ENCODE measurements at regions not wholly inside any gene's neighbourhood (a gene's known extent, or its start where the extent isn't known, plus 50 kb on each side); places are given as distances from the start of the nearest gene placed in this dataset.

DNA sequence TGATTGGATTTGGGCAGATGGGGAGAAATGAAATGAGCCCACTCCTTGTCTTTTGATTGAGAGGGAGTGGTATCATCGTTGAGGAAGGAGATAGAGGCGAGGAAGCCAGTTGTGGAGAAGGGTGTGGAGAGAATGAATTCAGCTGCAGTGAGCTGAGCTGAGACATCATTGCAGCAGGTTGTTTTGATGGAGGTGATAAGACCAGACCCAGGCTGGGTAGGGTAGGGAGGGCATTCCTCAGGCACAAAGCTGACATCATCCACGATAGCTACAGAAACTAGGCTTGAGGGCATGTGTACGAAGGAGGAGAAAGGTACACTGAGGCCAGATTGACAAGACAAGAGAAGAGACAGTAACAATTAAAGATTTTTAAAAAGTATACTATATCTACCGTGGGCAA is 1500.9 kb upstream of the SLC10A2 start:
- DNase-seq (no peak), ATAC-seq (no peak)
- Histone ChIP-seq H3K4me3 (no peak overlapping the region), H3K4me1 (no peaks in the 10 kb centered on the region), H3K27me3 (ENCODE audit: low read depth) (no peaks in the 10 kb centered on the region), H3K27ac (no peak overlapping the region), H3K9me3 (no peaks in the 10 kb centered on the region), H3K36me3 (no peaks in the 10 kb centered on the region)
- TF ChIP-seq, protein P1, sequence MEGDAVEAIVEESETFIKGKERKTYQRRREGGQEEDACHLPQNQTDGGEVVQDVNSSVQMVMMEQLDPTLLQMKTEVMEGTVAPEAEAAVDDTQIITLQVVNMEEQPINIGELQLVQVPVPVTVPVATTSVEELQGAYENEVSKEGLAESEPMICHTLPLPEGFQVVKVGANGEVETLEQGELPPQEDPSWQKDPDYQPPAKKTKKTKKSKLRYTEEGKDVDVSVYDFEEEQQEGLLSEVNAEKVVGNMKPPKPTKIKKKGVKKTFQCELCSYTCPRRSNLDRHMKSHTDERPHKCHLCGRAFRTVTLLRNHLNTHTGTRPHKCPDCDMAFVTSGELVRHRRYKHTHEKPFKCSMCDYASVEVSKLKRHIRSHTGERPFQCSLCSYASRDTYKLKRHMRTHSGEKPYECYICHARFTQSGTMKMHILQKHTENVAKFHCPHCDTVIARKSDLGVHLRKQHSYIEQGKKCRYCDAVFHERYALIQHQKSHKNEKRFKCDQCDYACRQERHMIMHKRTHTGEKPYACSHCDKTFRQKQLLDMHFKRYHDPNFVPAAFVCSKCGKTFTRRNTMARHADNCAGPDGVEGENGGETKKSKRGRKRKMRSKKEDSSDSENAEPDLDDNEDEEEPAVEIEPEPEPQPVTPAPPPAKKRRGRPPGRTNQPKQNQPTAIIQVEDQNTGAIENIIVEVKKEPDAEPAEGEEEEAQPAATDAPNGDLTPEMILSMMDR (IDR thresholded peaks at IDR 0.05), result no peak
- intact Hi-C loops (cut with DNase I), result no loop called here

DNA sequence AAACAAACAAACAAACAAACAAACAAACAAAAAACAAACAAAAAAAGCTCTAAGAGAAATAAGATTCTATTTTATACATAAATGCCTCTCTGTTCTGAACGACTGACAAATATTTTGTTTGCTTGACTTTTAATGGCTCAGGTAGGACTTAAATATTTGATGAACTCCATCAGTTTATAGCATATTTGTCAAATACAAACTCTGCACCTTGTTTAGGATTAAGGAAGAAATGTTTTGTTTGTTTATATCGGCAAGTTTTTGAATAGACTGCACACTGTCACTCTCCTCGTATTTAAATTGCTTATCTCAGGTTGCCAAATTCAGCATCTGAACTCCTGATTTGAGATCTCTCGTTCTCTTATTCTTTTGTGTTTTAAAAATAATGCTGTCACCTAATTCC is 1499.7 kb upstream of the SLC10A2 start:
- Histone ChIP-seq H3K27me3 (ENCODE audit: low read depth) (no peaks in the 10 kb centered on the region), H3K4me3 (no peak overlapping the region), H3K36me3 (no peaks in the 10 kb centered on the region), H3K27ac (no peak overlapping the region), H3K4me1 (no peaks in the 10 kb centered on the region), H3K9me3 (no peaks in the 10 kb centered on the region)
- TF ChIP-seq, protein P1 (IDR thresholded peaks at IDR 0.05), result no peak
- no peak for DNase-seq
- intact Hi-C loops (cut with DNase I), result no loop called here
- ATAC-seq, result no peak

DNA sequence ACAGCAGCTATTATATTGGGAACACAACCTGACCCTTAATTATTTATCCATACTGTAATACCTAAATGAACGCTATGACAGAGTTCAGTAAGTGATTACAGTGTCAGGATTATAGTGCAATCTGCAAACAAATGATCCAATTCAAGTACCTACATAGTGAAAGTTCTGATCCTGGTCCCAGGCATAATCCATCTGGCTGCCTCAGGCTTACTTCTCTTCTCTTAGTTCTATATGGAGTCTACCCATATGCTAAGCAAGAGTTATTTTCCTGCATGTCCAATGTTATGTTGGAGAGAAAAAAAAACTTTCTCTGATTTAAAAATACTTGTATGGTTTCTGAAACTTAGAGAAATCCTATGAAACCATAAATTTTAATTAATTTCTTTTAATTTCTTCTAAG is 1487.7 kb upstream of the SLC10A2 start:
- no peaks in the 10 kb centered on the region for H3K9me3 ChIP-seq
- H3K36me3 ChIP-seq, result no peaks in the 10 kb centered on the region
- no peaks in the 10 kb centered on the region for H3K4me1 ChIP-seq
- H3K27ac ChIP-seq, result no peak overlapping the region
- TF ChIP-seq, protein P1 (IDR thresholded peaks at IDR 0.05), result no peak
- no peaks in the 10 kb centered on the region for H3K27me3 ChIP-seq (ENCODE audit: low read depth)
- no peak for ATAC-seq
- no peak for DNase-seq
- intact Hi-C loops (cut with DNase I), result no loop called here
- H3K4me3 ChIP-seq, result no peak overlapping the region

DNA sequence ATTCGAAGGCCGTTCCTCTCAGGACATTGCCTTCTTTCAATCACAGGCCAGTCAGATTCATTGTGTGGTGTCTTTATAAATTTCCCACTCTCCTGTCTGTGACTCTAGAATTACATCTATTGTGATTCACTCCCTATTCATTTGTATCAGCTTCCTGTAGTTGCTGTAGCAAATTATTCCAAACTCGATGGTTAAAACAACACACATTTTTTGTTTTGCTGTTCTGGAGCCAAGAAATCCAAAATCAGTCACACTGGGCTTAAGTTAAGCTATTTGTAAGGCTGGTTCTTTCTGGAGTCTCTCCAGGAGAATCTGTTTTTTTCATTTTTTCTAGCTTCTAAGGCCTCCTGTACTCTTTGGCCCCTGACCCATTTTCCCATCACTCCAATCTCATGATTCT is 1487.0 kb upstream of the SLC10A2 start:
- intact Hi-C loops (cut with DNase I), result no loop called here

DNA sequence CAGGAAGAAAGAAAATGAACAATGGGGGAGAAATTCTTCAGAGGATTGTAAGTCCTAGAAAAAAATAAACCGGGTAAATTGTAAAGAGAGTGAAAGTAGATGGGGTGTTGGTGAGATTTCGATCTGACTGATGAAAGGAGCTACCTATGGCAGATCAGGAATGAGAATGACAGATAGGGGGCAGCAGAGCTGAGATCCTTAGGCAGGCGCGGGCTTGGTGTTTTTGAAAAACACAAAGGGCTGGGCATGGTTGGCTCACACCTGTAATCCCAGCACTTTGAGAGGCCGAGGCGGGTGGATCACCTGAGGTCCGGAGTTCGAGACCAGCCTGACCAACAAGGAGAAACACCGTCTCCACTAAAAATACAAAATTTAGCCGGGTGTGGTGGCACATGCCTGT is 1468.6 kb upstream of the SLC10A2 start:
- Histone ChIP-seq H3K27ac (no peak overlapping the region), H3K27me3 (ENCODE audit: low read depth) (no peaks in the 10 kb centered on the region), H3K9me3 (no peaks in the 10 kb centered on the region), H3K36me3 (no peaks in the 10 kb centered on the region), H3K4me1 (no peaks in the 10 kb centered on the region), H3K4me3 (no peak overlapping the region)
- intact Hi-C loops (cut with DNase I), result no loop called here
- DNase-seq (no peak), ATAC-seq (no peak)
- TF ChIP-seq, protein P1 (IDR thresholded peaks at IDR 0.05), result no peak

More for the DNA sequence above, 1487.0 kb upstream of the SLC10A2 start:
- no peaks in the 10 kb centered on the region for H3K36me3 ChIP-seq
- no peak overlapping the region for H3K4me3 ChIP-seq
- H3K4me1 ChIP-seq, result no peaks in the 10 kb centered on the region
- TF ChIP-seq, protein P1 (IDR thresholded peaks at IDR 0.05), result no peak
- no peak overlapping the region for H3K27ac ChIP-seq
- no peaks in the 10 kb centered on the region for H3K9me3 ChIP-seq
- DNase-seq, result no peak
- ATAC-seq, result no peak
- no peaks in the 10 kb centered on the region for H3K27me3 ChIP-seq (ENCODE audit: low read depth)

DNA sequence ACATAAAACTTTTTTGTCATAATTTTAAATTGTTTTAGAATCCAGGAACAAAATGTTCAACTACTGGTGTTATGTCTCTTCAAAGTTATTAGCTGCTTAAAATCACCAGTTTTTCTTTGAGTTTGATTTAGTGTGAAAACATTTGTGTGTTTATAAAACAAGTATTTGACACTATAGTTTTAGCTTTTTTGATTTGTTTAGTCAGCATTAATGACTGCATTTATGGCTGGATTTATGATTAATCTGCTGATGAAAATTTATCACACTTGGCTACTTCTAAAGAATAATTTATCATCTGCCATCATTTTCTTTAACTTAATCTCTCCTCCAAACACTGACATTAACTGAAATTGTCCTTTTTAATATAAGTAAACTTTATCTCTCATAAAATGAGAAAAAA is 1465.9 kb upstream of the SLC10A2 start:
- Histone ChIP-seq H3K36me3 (no peaks in the 10 kb centered on the region), H3K4me3 (no peak overlapping the region), H3K4me1 (no peaks in the 10 kb centered on the region), H3K9me3 (no peaks in the 10 kb centered on the region), H3K27ac (no peak overlapping the region), H3K27me3 (ENCODE audit: low read depth) (no peaks in the 10 kb centered on the region)
- DNase-seq, result no peak
- ATAC-seq, result no peak
- intact Hi-C loops (cut with DNase I), result no loop called here
- TF ChIP-seq, protein P1 (IDR thresholded peaks at IDR 0.05), result no peak
